HEK293 (cell line): ENCODE measurements at regions not wholly inside any gene's neighbourhood (a gene's known extent, or its start where the extent isn't known, plus 50 kb on each side); places are given as distances from the start of the nearest gene placed in this dataset.

ENCODE experiments used
- CTCF ChIP-seq: fragments of 450-650 bp; formaldehyde crosslinking; IDR thresholded peaks from 2 replicates; pipeline ENCODE4 v1.5.1; 2016; ENCODE audit warnings: missing biosample characterization, missing genetic modification characterization
- MYNN ChIP-seq: fragments of 450-650 bp; formaldehyde crosslinking; IDR thresholded peaks from 2 replicates; pipeline ENCODE4 v1.5.1; 2016; ENCODE audit warnings: missing biosample characterization, missing genetic modification characterization, borderline replicate concordance
- PRDM4 ChIP-seq: fragments of 450-650 bp; formaldehyde crosslinking; IDR thresholded peaks from 2 replicates; pipeline ENCODE4 v1.5.1; 2017; ENCODE audit warnings: missing biosample characterization, missing genetic modification characterization
- REST ChIP-seq: fragments of 450-650 bp; formaldehyde crosslinking; IDR thresholded peaks from 2 replicates; pipeline ENCODE4 v1.5.1; 2016; ENCODE audit warnings: missing biosample characterization, missing genetic modification characterization
- SETDB1 ChIP-seq: IDR thresholded peaks from one replicate; pipeline ENCODE4 v1.6.1; 2017; ENCODE audit warnings: mild to moderate bottlenecking, low read length, moderate library complexity, mixed read lengths; ENCODE audit not compliant: insufficient read length
- ZNF146 ChIP-seq: fragments of 450-650 bp; formaldehyde crosslinking; IDR thresholded peaks from 2 replicates; pipeline ENCODE4 v1.5.1; 2016; ENCODE audit warnings: missing biosample characterization, missing genetic modification characterization
- ZNF248 ChIP-seq: fragments of 450-650 bp; formaldehyde crosslinking; IDR thresholded peaks from 2 replicates; pipeline ENCODE4 v1.5.1; 2017; ENCODE audit warnings: missing biosample characterization, missing genetic modification characterization
- ZNF362 ChIP-seq: fragments of 450-650 bp; formaldehyde crosslinking; IDR thresholded peaks from 2 replicates; pipeline ENCODE4 v1.5.1; 2016; ENCODE audit warnings: missing biosample characterization, missing genetic modification characterization
- ZNF670 ChIP-seq: fragments of 450-650 bp; formaldehyde crosslinking; IDR thresholded peaks from 2 replicates; pipeline ENCODE4 v1.5.1; 2016; ENCODE audit warnings: missing biosample characterization, missing genetic modification characterization, low read depth
- ZNF837 ChIP-seq: fragments of 450-650 bp; formaldehyde crosslinking; IDR thresholded peaks from 2 replicates; pipeline ENCODE4 v1.5.1; 2016; ENCODE audit warnings: missing biosample characterization, missing genetic modification characterization

- TF ChIP-seq PRDM4 = no peak
- no peak for TF ChIP-seq ZNF146
- TF ChIP-seq ZNF248 (tag by site-specific recombination) = no peak
- no peak for TF ChIP-seq CTCF (tag by site-specific recombination)
- TF ChIP-seq REST (tag by site-specific recombination) = no peak
- TF ChIP-seq SETDB1 = no peak
- no peak for TF ChIP-seq ZNF837 (tag by site-specific recombination)
- no peak for TF ChIP-seq ZNF670 (tag by site-specific recombination)
- TF ChIP-seq ZNF362 (tag by site-specific recombination) = no peak
- TF ChIP-seq MYNN (tag by site-specific recombination) = no peak
Measured at GRCh38 chr5:51686622-51687021, 303.4 kb downstream of the ISL1 start.
